Peyer's patch (tissue), 4 donors: ENCODE measurements at regions not wholly inside any gene's neighbourhood (a gene's known extent, or its start where the extent isn't known, plus 50 kb on each side); places are given as distances from the start of the nearest gene placed in this dataset.
"Not testable (repeated sequence)": the region's sequence is repeated elsewhere in the genome, so short reads cannot be mapped to it uniquely, and the experiment has no call there.

Experiments
- DNase-seq, 3 donors: peaks; one replicate each; pipeline ENCODE4 v3.0.0-alpha.2; 2017 to 2019
- H3K27ac ChIP-seq, 4 donors: fragments of 200-600 bp; sonication (generic); one replicate each; pipeline ENCODE4 v1.5.1; 2016 to 2019
- H3K27me3 ChIP-seq, 2 donors: fragments of 200-600 bp; sonication (generic); one replicate each; pipeline ENCODE4 v1.5.1; 2019
- H3K36me3 ChIP-seq, 3 donors: fragments of 200-600 bp; sonication (generic); one replicate each; pipeline ENCODE4 v1.5.1; 2016 to 2019
- H3K4me1 ChIP-seq, 4 donors: fragments of 200-600 bp; sonication (generic); one replicate each; pipeline ENCODE4 v1.5.1; 2016 to 2019
- H3K4me3 ChIP-seq, 4 donors: fragments of 200-600 bp; sonication (generic); 1 replicate in 3 of 4; 2 replicates in 1 of 4; pipeline ENCODE4 v1.5.1; 2016 to 2019; ENCODE audit warnings: mild to moderate bottlenecking in 1 of 4
- H3K9me3 ChIP-seq, 4 donors: fragments of 200-600 bp; sonication (generic); one replicate each; pipeline ENCODE4 v1.5.1; 2016 to 2019; ENCODE audit warnings: mild to moderate bottlenecking in 1 of 4
- POLR2A ChIP-seq, 2 donors: fragments of 450-650 bp; IDR thresholded peaks; one replicate each; pipeline ENCODE4 v1.5.1; 2017; ENCODE audit warnings: antibody characterized with exemption in 2 of 2, mild to moderate bottlenecking in 2 of 2, moderate library complexity in 2 of 2
- TF ChIP-seq, protein P1 (sequence below), 6 experiments: fragments of 450-650 bp in 4 of 6; fragments of 200-600 bp in 2 of 6; sonication (generic) in 1 of 6; IDR thresholded peaks; one replicate each; pipeline ENCODE4 v1.5.1; 2017 to 2019; ENCODE audit warnings: antibody characterized with exemption in 6 of 6, mild to moderate bottlenecking in 3 of 6, moderate library complexity in 1 of 6

GRCh38 chr14:40368314-40368713 is 936.1 kb upstream of the FBXO33 start:
- Histone ChIP-seq H3K4me3 (no peak overlapping the region), H3K27me3 (no peaks in the 10 kb centered on the region), H3K4me1 (no peaks in the 10 kb centered on the region), H3K9me3 (no peaks in the 10 kb centered on the region), H3K36me3 (no peaks in the 10 kb centered on the region), H3K27ac (no peak overlapping the region)
- TF ChIP-seq, protein P1, sequence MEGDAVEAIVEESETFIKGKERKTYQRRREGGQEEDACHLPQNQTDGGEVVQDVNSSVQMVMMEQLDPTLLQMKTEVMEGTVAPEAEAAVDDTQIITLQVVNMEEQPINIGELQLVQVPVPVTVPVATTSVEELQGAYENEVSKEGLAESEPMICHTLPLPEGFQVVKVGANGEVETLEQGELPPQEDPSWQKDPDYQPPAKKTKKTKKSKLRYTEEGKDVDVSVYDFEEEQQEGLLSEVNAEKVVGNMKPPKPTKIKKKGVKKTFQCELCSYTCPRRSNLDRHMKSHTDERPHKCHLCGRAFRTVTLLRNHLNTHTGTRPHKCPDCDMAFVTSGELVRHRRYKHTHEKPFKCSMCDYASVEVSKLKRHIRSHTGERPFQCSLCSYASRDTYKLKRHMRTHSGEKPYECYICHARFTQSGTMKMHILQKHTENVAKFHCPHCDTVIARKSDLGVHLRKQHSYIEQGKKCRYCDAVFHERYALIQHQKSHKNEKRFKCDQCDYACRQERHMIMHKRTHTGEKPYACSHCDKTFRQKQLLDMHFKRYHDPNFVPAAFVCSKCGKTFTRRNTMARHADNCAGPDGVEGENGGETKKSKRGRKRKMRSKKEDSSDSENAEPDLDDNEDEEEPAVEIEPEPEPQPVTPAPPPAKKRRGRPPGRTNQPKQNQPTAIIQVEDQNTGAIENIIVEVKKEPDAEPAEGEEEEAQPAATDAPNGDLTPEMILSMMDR (IDR thresholded peaks at IDR 0.05): no peak
- no peak for TF ChIP-seq POLR2A (IDR thresholded peaks at IDR 0.05)
- DNase-seq: no peak

DNA sequence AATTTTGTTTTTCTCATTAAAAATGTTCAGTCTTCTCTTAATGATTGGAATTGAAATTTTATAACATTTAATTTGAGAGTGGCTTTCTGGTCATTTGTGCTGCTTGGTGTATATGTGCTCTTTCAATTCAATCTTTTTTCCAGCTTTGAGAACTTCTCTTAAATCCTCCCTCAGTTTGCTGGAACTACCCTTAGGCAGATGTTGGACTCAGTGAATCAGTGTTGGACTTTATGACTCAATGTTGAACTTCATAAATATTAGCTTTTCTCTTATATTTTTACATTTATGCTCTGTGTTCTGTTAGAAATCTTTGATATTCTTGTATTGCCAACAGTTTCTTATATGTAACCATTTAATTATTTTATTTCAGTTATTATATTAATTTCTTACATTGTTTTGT is 935.5 kb upstream of the FBXO33 start:
- TF ChIP-seq, protein P1 (IDR thresholded peaks at IDR 0.05): no peak
- no peak for TF ChIP-seq POLR2A (IDR thresholded peaks at IDR 0.05)
- Histone ChIP-seq H3K36me3 (no peaks in the 10 kb centered on the region), H3K4me1 (no peaks in the 10 kb centered on the region), H3K4me3 (no peak overlapping the region), H3K27me3 (no peaks in the 10 kb centered on the region), H3K9me3 (no peaks in the 10 kb centered on the region), H3K27ac (no peak overlapping the region)
- no peak for DNase-seq

GRCh38 chr14:40365305-40365704 is 933.1 kb upstream of the FBXO33 start:
- Histone ChIP-seq H3K4me3 (no peak overlapping the region), H3K27ac (no peak overlapping the region), H3K4me1 (no peaks in the 10 kb centered on the region), H3K9me3 (no peaks in the 10 kb centered on the region), H3K27me3 (no peaks in the 10 kb centered on the region), H3K36me3 (no peaks in the 10 kb centered on the region)
- DNase-seq: no peak
- no peak for TF ChIP-seq POLR2A (IDR thresholded peaks at IDR 0.05)
- TF ChIP-seq, protein P1 (IDR thresholded peaks at IDR 0.05): no peak

- Histone ChIP-seq H3K36me3 (no peaks in the 10 kb centered on the region), H3K4me1 (no peaks in the 10 kb centered on the region), H3K27ac (no peak overlapping the region), H3K9me3 (no peaks in the 10 kb centered on the region), H3K27me3 (no peaks in the 10 kb centered on the region), H3K4me3 (no peak overlapping the region)
- TF ChIP-seq, protein P1 (IDR thresholded peaks at IDR 0.05): no peak
- TF ChIP-seq POLR2A (IDR thresholded peaks at IDR 0.05): no peak
- DNase-seq: no peak
These were observed 930.6 kb upstream of the FBXO33 start for GRCh38 chr14:40362856-40363255.

GRCh38 chr14:40354754-40355153 is 922.5 kb upstream of the FBXO33 start:
- DNase-seq: no peak
- H3K4me1 ChIP-seq: no peaks in the 10 kb centered on the region
- no peaks in the 10 kb centered on the region for H3K9me3 ChIP-seq
- no peaks in the 10 kb centered on the region for H3K36me3 ChIP-seq
- TF ChIP-seq POLR2A (IDR thresholded peaks at IDR 0.05): no peak
- TF ChIP-seq, protein P1 (IDR thresholded peaks at IDR 0.05): no peak
- H3K27me3 ChIP-seq: no peaks in the 10 kb centered on the region
- no peak overlapping the region for H3K27ac ChIP-seq
- no peak overlapping the region for H3K4me3 ChIP-seq

- not testable (repeated sequence) for H3K4me1 ChIP-seq, H3K36me3 ChIP-seq, DNase-seq, H3K27me3 ChIP-seq, H3K4me3 ChIP-seq, H3K27ac ChIP-seq, H3K9me3 ChIP-seq
These were observed 915.9 kb upstream of the FBXO33 start for GRCh38 chr14:40348104-40348503.
